NCI-H2107 (cell line): ENCODE measurements at regions not wholly inside any gene's neighbourhood (a gene's known extent, or its start where the extent isn't known, plus 50 kb on each side); places are given as distances from the start of the nearest gene placed in this dataset.
A peak's percentile ranks its signal among the peaks of the same experiment; 100 is the strongest.
"Not testable (repeated sequence)": the region's sequence is repeated elsewhere in the genome, so short reads cannot be mapped to it uniquely, and the experiment has no call there.

Experiments
- DNase-seq: peaks from one replicate; lab custom pipeline; 2025; lab: John Stamatoyannopoulos, UW

DNA sequence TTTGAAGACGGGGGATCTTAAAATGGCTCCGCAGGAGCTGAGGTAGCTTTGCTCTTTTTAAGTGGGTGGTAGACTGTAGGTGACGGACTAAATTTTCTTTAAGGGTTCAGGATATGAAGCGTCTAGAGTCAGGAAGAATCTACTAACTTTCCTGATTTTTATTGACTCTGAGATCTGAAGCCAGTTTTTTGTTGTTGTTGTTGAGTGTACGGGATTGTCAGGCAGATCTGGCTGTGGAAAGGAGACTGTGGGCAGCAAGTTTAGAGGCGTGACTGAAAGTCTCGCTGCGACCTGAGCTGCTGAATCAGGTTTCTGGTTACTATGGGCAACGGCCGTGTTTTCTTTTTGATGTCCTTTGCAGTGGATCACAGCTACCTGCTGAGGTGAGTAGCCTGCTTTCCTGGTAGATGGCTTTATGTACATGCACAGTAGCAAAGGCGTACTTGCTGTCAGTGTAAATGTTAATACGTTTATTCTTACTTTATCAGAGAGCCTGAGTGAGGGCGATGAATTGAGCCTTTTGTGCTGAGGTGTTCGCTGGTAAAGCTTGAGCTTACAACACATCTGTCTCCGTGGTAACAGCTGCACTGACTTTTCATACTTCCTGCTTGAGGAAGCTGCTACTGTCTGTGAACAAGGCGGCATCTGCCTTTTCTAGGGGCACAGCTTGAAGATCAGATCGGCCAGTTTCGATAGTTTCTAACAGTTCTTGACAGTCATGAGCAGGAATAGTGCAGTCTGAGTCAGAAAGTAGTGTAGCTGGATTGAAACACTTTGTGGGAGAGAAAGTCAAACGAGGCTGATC is 193.7 kb downstream of the OTOP1 start:
- DNase-seq: not testable (repeated sequence)

DNA sequence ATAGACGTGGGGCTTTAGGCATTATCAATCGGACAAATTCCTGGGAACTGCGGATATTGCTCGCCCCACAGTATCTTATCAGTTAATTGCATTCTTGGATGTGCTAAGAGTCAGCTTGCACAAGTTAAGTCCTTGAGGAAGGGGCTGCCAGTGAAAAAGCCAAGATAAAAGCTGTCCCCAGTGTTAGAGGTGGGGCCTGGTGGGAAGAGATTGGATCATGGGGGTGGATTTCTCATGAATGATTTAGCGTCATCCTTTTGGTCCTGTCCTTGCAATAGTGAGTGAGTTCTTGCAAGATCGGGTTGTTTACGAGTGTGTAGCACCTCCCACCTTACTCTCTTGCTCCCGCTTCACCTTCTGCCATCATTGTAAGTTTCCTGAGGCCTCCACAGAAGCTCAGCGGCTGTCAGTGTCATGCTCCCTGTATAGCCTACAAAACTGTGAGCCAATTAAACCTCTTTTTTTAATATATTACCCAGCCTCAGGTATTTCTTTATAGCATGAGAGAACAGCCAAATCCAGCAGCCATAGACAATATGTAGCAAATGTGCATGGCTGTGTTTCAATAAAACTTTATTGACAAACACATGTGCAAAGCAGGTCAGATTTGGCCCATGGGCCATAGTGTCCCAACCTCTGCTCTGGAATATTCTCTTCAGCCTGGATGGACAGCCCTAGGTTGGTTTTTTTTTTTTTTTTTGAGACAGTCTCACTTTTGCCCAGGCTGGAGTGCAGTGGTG is 189.2 kb downstream of the OTOP1 start:
- DNase-seq: not testable (repeated sequence)

DNA sequence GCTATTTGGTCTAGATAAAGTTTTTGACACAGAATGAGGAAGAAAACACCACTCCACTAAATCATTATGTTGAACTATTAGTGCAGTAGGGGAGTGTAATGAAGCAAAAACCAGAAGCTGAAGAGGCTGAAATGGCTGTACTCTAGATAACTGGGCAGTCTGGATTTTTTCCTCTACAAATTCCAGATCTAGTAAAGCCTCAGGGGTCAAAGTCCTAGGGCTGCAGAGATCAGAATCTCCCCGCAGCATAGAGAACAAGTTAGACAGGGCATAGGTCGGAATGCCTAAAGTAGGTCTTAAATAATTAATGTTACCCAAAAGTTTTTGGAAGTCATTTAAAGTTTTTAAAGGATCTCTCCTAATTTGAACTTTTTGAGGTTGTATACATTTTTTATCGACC is 180.9 kb downstream of the OTOP1 start:
- DNase-seq: not testable (repeated sequence)

DNA sequence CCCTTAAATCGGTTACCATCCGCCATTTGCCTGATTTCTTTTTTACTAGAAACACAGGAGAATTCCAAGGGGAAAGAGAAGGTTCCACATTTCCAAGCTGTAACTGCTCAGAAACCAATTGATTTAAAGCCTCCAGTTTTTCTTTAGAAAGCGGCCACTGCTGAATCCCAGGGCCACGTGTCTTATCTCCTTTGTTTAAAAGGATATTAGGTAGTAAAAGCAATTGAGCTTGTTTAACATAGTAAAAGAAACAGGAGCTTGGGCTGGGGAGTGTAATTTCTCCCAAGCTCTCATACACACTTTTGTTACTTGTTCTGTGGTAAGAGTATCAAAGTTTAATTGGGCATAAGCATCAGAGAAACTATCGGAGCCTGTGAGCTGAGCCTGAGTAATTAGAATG is 180.0 kb downstream of the OTOP1 start:
- not testable (repeated sequence) for DNase-seq

DNA sequence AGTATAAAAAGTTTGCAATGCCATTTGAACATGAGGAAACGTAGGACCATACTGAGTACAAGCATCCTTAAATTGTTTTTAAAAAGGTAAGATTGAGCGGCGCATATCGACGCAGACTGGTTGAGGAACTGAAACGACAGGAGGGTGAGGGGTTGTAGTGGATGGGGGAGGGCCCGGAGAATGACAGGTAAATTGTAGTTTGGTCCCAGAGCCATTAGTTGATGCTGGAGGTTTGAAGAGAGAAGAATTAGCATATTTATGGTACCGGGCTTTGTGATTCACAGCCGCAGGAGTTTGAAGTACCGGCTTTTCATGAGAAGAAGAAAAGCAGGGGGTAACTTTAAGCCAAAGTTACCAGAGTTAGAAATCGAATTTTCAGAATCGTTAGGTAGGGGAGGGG is 179.5 kb downstream of the OTOP1 start:
- not testable (repeated sequence) for DNase-seq

DNA sequence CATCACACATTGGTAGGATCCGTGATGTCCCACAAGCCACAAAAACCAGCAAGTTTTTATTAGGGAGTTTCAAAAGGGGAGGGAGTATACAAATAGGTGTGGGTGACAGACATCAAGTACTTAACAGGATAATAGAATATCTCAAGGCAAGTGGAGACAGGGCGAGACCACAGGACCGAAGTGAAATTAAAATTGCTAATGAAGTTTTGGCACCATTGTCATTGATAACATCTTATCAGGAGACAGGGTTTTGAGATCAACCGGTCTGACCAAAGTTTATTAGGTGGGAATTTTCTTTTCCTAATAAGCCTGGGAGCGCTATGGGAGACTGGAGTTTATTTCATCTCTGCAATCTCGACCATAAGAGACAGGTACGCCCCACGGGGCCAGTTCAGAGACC is 178.5 kb downstream of the OTOP1 start:
- not testable (repeated sequence) for DNase-seq

DNA sequence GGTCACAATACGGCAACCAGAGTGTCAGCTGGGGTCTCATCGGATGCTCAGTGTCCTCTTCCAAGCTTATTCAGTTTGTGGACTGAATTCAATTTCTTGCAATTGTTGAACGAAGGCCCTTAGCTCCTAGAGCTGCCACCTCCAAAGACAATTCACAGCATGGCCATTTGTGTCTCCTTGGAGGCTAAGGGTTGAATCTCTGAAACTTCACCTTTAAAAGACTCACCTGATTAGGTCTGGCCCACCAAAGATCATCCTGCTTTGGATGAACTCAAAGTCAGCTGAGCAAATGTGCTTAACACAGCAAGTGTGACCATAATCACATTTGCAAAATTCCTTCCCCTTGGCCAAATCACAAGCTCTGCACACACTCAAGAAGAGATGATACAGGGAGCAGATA is 175.9 kb downstream of the OTOP1 start:
- DNase-seq: not testable (repeated sequence)

DNA sequence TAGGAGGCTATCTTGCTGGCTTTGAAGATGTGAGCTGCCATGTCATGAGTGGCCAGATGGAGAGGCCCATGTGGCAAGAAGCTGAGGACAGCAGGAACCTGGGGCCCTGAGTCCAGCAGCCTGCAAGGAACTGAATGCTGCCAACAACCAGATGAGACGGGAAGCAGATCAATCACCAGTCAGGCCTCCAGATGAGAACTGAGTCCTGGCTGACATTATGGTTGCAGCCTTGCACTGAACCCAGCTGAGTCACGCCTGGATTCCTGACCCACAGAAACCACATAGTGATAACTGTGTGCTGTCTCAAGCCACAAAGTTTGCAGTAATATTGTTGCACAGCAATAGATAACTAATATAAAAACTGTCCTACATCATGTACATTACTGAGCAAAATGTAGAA is 173.8 kb downstream of the OTOP1 start:
- DNase-seq: not testable (repeated sequence)

DNA sequence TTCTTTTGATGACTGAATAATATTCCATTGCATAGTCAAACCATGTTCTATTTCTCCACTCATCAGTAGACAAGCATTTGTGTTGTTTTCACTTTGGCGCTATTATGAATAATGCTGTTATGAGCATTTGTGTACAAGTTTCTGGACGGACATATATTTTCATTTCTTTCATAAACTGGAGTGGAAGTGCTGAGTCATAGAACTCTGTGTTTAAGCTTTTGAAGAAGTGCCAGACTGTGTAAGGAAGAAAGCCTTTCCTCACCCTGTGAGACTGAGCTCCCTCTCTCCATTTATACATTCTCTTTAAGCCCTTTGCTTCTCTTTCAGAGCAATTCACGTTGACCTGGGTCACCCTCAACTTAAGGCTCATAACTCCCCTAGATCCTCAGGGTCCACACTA is 169.5 kb downstream of the OTOP1 start:
- not testable (repeated sequence) for DNase-seq

DNA sequence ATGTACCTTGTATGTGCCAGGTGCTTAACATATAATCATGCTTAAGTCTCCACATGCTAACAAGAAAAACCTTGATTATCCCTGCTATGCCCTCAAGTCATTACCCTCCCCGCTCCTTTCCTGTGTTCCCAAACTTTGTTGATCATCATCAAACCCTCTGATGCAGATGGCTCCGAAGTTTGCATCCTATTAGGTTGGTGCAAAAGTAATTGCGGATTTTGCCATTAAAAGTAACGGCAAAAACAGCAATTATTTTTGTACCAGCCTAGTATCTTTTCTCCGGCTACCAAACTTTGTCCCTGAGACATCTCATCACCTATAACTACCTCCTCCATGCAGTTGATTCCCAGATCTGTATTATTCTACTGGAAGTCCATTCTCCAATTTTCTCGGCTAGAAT is 142.6 kb downstream of the OTOP1 start:
- DNase-seq: not testable (repeated sequence)

DNA sequence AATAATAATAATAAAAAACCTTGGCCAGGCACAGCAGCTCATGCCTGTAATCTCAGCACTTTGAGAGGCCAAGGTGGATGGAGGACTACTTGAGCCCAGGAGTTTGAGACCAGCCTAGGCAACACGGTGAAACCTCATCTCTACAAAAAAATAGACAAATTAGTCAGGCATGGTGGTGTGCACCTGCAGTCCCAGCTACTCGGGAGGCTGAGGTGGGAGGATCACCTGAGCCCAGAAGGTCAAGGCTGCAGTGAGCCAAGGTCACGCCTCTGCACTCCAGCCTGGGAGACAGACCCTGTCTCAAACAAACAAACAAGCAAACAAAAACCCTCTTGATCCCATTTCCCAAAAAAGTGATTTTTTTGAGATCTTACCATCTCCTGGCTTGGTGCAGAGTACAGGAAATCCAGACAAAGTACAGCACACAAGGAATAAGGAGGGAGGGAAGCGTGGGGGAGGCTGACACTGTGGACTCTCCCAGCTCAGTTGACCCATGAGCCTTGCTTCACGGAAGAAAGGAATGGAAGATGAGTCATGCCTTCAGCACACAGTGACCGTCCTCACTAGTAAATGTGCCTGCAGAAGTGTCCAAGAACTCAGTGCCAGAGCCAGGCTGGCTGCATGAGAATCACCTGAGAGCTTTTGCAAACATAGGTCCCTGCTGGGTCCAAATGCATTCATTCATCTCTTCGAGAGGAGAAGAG is 136.9 kb downstream of the OTOP1 start:
- not testable (repeated sequence) for DNase-seq

DNA sequence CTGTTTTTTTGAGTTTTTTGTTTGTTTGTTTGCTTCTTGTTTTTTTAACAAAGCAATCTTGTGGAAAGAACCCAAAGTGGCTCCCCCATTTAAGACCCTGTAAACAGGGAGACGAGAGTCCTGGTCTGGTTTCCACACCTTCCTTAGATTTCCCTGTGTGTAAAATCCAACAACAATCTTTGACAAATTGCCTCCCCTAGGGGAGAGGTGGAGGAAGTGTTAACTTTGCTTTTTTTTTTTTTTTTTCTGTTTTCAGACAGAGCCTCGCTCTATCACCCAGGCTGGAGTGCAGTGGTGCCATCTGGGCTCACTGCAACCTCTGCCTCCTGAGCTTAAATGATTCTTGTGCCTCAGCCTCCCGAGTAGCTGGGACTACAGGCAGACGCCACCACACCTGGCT is 136.0 kb downstream of the OTOP1 start:
- not testable (repeated sequence) for DNase-seq

DNA sequence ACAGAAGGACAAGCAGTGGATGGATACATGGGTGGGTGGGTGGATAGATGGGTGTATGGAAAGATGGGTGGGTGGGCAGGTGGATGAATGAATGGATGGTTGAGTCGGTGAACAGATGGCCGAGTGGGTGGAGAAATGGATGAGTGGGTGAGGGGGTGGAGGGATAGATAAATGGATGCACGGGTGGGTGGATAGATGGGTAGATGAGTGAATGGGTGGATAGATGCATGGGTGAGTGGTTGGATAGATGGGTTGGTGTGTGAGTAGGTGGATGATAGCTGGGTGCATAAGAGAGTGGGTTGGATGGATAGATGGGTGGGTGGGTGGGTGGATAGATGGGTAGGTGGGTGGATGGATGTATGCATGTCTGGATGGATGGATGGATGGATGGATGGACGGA is 134.6 kb downstream of the OTOP1 start:
- not testable (repeated sequence) for DNase-seq

DNA sequence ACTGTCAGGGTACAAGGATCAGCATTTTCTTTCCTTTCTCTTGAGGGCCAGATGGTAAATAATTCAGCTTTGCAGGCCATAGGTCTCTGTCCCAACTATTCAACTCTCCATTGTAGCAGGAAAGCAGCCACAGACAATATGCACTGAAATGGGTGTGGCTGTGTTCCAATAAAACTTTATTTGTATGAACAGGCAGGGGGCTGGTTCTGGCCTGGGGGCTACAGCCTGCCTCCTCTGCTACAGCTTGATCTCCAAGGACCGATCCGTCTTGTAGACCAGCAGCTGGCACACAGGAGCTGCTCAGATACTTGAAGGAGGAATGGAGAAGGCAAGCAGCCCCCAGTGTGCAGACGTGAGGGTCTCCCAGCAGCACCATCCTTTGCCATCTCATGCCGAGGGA is 127.1 kb downstream of the OTOP1 start:
- not testable (repeated sequence) for DNase-seq

DNA sequence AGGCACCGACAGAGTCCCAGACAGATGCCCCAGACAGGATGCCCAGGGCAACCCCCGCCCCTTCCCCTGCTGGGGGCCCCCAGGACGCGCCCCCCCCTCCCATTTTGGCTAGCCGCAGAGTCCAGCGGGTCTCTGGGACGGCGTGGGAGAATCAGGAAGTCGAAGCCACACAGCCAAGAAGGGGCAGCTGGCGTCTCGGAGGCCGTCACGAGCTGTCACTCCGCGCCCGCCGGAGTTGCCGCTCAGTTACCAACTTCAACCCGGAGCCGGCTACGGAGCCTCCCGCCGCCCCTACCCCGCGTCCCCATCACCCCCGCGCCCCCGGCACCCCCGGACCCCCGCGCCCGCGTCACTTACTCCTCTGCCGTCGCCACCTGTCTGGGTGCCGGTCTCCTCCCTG is 119.8 kb downstream of the OTOP1 start:
- DNase-seq: not testable (repeated sequence)

DNA sequence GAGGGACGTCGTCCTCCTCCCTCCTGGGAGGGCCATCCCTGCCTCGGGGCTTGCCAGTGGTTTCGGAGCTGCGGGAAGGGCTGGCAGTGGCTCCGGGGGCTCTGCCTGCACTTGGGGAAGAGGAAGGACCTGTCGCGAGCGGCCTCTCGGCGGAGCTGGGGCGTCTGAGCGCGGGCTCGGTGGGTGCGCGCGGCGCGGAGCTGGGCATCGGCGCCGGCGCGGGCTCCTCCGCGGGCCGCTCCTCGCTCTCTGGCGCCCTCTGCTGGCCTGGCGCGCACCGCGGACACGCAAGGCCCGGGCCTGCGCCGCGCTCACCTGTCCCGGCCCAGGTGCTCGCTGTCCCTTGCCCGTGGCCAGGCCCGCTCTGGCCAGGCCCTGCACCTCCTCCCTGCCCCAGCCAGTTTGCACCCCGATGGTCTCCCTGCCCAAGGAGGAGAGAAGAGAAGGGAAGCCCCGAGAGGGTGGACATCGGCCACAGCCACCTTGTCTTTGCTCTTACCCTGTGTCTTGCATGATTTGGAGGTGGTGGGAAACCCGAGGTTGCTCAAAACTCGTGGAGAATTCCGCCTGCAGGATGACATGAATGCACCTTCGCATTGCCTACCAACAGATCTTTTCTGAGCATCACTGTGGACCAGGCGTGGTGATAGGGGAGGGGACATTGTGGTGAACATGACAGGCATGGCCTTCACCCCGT is 119.2 kb downstream of the OTOP1 start:
- DNase-seq: peak; percentile 5

DNA sequence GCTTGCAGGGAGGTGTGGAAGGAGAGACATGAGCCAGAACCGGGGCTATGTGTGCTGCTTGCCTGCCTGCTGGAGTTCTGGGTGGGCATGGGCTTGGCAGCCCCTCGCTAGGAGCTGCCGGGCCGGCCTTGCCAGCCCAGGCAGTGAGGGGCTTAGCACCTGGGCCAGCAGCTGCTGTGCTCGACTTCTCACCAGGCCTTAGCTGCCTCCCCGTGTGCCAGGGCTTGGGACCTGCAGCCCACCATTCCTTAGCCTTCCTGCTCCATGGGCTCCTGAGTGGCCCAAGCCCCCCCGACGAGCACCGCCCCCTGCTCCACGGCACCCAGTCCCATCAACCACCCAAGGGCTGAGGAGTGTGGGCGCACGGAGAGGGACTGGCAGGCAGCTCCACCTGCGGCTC is 111.3 kb downstream of the OTOP1 start:
- DNase-seq: not testable (repeated sequence)

DNA sequence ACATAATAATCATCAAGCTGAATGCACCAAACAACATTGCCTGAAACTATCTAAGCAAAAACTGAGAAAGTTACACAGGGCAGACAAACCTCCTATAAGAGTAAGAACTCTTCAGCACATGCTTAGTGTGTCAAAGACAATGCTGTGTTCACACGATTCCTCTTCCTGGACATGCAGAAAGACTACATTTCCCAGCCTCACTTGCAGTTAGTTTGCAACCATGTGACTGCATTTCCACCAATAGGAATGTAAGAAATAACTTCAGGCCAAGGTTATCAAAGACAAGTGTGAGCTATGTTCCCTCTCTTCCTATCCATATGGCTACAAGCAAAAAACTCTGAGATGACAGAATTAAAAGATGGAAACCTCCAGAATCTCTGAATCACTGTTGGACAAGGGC is 109.8 kb downstream of the OTOP1 start:
- DNase-seq: not testable (repeated sequence)

DNA sequence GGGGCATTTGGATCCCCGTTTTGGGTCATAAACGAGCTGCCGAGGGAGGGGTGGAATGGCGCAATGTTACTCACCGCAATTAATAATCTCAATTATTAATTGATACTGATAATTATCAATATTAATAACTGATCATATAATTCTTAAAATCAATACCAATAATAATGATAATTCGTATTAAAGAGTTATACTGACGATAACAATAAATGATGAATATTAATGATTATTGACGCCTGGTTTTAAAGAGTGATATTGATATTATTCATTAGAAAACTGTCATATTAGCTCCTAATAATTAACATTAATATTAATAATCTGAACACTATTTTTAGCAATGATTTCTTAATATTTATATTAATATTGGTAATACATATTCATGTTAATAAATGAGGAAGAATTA is 92.4 kb downstream of the OTOP1 start:
- DNase-seq: not testable (repeated sequence)

DNA sequence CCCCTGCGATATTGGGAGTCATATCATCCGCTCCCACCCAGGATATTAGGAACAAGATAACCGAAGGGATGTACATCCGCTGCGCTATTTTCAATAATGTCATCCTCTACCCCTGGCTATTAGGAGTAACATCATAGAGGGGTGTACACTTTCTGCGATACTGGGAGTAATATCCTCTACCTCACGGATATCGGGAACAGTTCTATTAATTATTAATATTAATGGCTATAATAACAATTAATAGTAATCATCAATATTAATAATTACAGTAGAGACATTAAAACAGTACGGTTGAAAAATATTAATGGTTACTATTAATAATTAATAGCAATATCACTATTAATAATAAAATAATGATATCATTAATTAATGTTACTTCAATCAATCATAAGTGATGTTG is 90.1 kb downstream of the OTOP1 start:
- not testable (repeated sequence) for DNase-seq
